SIG-M5 (cell line): ENCODE measurements at regions not wholly inside any gene's neighbourhood (a gene's known extent, or its start where the extent isn't known, plus 50 kb on each side); places are given as distances from the start of the nearest gene placed in this dataset.
"Not testable (repeated sequence)": the region's sequence is repeated elsewhere in the genome, so short reads cannot be mapped to it uniquely, and the experiment has no call there.

ENCODE experiments used
- DNase-seq: peaks from one replicate; lab custom pipeline; 2025; lab: John Stamatoyannopoulos, UW

DNA sequence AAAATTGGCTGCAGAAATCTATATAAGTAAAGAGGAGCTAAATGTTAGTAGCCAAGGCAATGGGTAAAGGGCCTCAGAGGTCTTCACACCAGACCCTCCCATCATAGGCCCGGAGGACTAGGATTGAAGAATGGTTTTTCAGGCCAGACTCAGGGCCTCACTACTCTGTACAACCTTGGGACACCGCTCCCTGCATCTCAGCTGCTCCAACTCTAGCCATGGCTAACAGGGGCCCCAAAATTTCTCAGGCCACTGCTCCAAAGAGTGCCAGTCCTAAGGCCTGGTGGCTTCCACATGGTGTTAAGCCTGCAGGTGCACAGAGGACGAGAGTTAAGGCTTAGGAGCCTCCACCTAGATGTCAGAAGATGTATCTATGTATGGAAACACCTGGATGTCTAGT, 155.5 kb upstream of the MGAT4C start:
- no peak for DNase-seq

DNA sequence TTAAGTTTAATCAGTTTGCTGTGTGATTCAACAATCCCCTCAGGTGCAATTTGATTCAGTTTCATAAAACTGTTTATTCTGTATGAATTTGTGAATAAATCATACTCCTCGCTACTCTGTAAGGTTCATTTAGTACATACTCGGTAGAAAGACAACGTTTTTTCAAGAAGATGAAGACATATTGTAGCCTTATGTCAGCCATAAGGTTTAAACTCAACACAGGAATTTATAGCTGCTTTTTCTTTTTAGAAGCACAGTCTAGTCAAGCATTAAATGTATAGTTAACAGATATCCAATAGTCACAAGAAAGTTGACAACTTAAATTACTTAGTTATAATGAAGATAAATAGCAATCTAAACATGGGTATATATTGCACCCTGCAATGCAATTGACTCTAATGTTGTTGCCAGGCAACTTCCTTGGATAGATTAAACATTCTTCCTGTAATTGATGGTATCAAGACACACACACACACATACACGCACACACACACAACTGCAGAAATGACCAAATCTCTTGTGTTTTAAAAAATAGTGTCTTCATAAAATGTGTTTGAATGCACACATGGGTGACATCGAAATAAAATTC, 151.5 kb upstream of the MGAT4C start:
- DNase-seq = no peak

DNA sequence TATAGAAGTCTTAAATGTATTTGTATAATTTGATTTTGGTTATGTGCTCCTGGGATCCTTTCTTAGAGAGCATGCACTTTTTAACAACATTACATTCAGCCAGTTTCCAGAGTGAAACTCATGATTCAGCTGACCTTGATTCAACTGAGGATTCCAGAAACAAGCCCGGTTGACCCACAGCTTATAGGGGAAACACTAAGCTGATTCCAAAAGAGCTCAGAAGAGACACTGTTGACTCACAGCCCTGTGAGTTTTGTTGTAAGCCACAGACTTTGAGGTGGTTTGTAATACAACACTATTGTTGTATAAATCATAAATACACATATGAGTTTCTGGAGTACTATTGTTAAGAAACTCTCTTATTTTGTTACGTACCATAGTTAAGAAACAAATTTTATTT, 133.8 kb upstream of the MGAT4C start:
- DNase-seq = no peak

DNA sequence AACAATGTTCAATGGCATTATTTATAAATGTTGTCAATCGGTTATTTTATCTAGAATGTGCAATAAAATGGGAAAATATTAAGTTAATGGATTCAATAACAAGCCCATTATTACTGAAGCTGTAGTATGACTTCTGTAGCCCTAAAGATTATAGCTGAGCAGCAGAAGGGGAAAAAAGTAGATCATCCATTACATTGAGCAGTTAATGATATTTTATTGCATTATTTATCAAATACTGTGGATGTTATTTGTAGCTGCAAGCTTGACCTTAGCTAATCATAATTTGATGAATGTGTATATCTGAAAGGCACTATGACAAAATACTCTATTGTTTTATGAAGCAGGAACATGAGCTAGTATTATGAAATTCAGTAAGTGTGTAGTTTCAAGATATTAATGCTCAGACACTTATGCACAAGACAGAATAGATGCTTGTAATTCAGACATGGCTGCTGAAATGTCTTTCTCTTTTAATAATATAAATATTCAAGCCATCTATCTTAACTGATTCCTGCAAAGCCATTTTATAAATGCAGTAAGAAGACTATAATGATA, 131.5 kb upstream of the MGAT4C start:
- DNase-seq = no peak

DNA sequence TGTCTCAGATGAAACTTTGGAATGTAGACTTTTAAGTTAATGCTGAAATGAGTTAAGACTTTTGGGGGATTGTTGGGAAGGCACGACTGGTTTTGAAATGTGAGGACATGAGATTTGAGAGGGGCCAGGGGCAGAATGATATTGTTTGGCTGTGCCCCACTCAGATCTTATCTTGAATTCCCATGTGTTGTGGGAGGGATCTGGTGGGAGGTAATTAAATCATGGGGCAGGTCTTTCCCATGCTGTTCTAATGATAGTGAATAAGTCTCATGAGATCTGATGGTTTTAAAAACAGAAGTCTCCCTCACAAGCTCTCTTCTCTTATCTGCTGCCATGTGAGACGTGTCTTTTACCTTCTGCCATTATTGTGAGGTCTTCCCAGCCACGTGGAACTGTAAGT, 127.6 kb upstream of the MGAT4C start:
- not testable (repeated sequence) for DNase-seq

DNA sequence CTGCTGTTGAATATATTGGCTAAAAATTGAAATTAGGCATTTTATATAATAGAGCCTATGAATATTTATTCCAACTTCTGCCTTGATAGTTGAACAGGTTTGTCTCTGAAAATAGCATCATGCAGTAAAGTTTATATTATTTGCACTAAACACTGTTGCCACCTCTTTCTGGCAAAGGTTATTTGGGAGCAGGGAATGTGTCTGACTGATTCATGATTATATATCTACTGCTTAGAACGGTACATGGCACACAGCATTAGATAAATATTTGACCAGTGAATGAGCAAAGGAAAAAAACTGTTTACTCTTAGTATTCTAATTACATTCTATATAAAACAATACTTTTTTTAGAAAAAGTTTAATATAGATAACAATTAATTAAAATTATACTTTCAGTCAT, 123.1 kb upstream of the MGAT4C start:
- no peak for DNase-seq

DNA sequence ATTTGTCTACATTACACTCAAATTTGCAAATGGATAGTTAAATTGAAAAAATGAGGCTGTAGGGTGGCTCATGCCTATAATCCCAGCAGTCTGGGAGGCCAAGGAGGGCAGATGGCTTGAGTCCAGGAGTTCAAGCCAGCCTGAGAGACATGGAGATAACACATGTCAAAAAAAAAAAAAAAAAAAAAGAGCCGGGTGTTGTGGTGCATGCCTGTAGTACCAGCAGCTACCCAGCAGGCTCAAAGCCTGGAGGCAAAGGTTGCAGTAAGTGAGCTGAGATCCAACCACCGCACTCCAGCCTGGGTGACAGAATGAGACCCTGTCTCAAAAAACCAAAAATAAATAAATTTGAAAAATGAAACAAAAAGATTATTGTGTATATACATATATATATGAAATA, 119.9 kb upstream of the MGAT4C start:
- no peak for DNase-seq

DNA sequence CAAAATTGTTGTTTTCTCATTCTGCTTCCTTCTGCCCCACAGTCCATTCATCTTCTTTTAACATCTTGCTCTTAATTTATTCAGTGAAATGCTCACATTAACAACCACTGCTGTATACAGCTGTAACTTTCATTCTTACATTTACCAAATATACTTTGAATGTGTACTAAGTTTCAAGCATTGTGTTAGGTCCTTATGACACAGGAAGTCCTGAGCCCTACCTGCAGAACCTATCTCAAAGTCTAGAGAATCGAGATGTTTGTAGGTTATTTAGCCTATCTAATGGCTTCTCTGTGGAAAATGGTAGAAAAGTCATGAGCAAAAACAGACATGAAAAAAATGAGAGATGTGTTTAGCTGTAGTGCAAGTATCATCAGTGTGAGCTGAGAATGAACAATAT, 117.6 kb upstream of the MGAT4C start:
- no peak for DNase-seq

DNA sequence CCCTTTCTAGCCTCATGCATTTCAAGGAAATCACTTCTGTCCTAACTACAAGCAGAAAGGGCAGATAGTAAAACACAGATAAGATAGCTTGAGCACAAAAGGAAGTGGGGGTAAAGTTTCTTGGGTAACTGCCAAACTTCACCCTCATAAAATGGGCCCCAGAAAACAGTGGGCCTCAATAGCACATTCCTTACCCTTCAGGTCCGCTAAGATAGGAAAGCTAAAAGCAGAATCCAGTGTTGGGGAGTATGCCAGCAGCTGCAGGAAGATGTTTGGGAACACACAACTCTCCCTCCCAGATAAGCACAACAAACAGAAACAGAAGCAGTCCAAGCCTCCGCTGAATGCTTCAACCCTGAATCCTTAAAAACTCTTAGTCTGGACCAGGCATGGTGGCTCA, 110.9 kb upstream of the MGAT4C start:
- DNase-seq = no peak

DNA sequence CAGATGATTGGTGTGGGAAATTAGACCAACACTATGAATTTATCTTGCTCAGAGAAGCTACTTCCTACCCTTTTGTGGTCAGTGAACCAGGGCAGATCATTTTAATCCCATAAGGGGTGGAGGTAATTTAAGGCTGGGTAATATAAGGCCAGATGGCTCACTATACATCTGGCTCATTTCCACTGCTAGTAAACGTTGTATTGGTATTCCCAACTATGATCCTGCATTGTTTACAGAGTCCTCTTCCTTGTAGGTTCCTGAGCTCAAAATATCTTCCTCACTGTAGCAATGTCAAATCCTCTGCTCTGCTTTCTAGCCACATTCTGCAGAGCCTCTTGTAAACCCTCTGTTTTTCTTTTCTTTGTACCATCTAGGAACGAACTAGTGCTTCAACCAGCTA, 93.0 kb upstream of the MGAT4C start:
- no peak for DNase-seq

DNA sequence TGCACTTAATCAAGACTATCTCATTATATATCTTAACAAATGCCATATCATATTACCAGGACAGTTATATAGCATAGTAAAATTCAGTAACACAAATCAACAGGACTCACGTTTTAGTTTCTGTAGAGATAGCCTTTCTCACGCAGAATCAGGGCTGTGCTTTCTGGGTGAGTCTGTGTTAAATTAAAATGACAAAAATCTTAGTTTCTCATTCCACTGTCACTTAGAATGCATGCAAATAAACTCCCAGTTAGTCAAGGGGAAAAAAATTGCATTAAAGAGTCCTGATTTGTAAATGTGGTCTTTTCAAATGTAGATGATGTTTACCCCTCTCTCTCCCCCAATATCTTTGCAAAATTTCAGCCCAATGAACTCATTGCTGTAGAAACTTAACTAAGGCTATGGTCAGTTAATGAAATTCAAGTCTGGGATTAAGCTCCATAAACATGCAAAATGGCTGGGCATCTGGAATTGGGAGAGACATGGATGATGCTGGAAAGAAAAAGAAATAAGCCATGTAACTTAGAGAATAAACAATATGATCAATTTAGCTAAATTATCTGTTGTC, 77.8 kb upstream of the MGAT4C start:
- no peak for DNase-seq

DNA sequence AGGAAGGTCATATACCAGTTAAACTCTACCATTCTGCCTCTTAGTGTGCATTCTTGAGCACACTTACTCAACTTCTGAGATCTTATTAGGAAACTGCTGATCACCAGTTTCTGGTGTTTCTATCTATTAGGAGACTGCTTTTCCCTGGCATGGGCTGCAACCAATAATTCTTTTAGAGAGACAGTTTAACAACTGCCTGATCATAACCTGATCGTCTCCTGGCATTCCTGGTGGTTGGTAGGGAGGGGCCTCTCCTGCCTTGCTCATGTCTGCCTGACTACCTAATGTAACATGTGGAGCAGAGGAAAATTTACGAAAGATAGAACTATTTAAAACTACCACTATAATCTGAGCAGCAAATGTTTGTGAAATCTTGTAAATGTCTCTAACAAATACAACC, 75.3 kb upstream of the MGAT4C start:
- DNase-seq = no peak

DNA sequence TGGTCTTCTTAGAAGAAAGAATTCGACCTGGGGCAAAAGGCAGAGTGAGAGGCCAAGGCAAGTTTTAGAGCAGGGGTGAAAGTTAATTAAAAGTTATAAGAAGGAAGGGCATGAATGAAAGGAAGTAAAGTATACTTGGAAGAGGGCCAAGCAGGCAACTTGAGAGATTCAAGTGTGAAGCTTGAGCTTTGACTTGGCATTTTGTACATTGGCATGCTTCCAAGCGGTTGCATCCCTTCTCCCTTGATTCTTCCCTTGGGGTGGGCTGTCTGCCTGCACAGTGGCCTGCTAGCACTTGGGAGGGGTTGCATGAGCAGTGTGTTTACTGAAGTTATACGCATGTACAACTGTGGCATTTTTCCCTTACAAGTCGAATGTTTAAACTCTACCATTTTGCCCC, 74.8 kb upstream of the MGAT4C start:
- no peak for DNase-seq

DNA sequence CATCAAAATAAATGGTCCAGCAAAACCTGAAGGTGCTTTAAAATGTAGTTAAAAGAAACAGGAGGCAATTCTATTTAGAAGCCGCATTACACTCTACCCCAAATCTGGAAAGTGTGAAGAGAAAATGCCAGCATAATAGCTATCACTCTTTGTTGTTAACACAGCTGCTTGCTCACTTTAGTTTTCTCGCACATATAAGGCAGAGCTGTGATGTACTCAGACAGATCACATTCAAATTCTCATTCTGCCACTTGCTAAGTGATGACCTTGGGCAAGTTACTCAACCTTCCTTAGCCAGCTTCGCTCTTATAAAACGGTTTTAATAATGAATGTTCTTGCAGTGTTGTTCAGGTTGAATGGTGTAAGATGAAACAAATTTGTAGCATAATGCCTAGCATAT, 56.0 kb upstream of the MGAT4C start:
- DNase-seq = no peak
